GM19043 (cell line): ENCODE measurements at regions not wholly inside any gene's neighbourhood (a gene's known extent, or its start where the extent isn't known, plus 50 kb on each side); places are given as distances from the start of the nearest gene placed in this dataset.
"Not testable (repeated sequence)": the region's sequence is repeated elsewhere in the genome, so short reads cannot be mapped to it uniquely, and the experiment has no call there.

Experiments
- ATAC-seq: cut with Tn5 transposase; IDR thresholded peaks from one replicate; pipeline ENCODE4 v1.9.1; 2021; ENCODE audit warnings: low read depth; ENCODE audit not compliant: unreplicated experiment

DNA sequence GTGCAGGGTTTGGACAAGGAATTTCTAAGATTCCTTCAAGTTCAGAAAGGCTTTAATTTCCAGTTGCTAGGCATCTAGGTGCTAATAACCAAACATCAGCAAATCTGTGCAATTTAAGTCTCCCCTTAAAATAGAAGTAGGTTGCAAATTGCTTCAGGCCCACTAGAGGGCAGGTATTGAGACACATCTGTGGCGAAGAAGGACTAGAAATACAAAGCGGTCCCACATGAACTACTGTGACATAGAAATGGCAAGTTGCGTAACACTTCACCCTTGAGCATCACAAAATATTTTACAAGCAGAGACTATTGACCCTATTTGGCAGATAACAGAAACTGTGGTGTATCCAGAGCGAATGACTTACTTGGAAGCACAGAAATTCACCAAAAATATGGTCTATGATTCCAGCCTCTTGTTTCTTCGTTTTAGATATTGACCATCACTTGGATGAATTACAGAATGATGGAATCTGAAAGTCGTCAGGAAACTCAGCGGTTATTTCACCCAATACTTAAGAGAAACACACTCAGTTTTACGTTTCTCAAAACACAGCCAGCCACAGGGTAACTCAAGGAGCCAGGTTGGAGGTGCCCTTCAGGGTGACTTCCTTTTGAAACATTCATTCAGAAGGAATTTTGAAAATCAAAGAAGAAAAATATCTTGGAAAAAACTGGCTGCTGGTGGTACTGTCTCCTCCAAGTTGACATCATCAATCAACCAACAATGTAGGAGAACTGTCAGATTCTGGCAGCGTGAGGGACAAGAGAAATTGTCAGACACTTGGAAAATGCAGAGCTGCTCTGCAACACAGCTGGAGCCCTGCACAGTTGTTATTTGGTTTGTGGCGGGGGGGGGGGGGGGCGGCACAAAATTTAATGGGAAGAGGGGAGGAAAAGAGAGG lies 256.3 kb upstream of the MINDY3 start:
- ATAC-seq, result no peak

DNA sequence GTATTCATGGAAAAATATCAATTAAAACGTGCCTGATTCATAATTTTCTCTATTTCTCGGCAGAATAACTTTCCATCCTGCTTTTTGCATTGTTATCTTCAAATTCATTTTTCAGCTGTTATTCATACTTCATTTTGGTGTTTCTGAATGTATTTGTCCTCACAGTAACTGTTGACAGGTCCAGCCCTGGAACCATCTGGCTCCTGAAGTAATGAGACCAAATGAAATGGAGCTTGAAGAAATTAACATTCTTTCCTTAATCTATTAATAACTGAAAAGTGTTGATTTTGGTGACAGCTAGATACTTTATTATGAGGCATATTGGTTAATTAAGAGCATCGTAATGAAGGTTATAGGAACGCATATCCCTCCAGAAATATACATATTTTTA lies 257.0 kb upstream of the MINDY3 start:
- ATAC-seq, result no peak

DNA sequence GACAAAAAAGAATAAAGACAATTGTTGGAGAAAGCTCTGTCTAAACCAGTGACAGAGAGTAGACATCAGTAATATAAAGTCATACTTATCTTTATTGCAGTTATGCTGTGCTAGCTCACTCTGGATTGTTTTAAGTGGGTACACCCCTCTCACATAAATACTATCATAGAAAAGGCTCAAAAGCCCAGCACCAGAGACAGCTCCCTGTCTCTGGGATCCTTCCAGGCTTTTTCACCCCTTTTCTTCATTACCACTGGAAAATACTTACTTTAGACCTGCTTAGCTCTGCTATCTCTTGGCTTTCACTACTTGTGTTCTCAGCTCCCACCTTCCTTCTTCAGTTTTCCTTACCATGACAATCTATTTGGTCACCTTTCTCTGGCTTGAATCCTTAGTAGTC lies 259.1 kb upstream of the MINDY3 start:
- ATAC-seq, result no peak

DNA sequence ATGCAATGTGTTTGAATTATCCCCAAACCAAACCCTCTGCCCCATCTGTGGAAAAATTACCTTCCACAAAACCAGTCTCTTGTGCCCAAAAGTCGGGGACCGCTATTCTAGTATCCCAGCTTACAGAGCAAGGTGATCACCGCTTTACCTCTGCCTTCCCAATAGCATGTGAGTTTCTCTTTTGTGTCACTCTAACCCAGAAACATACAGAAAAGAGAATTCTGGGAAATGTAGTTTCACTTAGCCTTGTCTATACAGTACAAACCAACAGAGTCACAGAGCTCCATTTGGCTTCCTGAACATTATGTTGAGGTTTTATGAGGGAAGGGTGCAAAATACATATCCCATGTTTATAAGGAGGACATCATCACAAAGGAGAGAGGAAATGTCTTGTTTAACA lies 260.3 kb upstream of the MINDY3 start:
- no peak for ATAC-seq

DNA sequence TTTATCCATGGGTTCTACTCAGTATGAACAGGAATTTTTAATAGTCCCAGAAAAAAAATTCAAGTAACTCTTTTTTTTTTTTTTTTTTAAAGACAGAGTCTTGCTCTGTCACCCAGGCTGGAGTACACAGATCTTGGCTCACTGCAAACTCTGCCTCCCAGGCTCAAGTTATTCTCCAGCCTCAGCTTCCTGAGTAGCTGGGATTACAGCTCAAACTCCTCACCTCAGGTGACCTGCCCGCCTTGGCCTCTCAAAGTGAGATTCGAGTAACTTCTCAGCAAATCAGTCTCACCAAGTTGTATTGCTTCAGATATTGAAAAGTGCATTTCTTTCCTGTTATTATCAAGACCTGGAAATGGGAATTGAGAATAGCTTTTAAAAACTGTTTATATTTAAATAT lies 281.2 kb upstream of the MINDY3 start:
- ATAC-seq, result no peak

DNA sequence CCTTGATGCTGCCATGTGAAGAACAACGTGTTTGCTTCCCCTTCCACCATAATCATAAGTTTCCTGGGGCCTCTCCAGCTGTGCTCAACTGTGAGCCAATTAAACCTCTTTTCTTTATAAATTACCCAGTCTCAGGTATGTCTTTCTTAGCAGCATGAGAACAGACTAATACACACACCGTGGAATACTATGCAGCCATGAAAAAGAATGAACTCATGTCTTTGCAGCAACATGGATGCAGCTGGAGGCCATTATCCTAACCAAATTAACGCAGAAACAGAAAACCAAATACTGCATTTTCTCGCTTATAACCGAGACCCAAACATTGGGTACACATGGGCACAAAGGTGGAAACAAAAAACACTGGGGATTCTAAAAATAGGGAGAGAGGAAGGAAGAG lies 286.7 kb upstream of the MINDY3 start:
- no peak for ATAC-seq

DNA sequence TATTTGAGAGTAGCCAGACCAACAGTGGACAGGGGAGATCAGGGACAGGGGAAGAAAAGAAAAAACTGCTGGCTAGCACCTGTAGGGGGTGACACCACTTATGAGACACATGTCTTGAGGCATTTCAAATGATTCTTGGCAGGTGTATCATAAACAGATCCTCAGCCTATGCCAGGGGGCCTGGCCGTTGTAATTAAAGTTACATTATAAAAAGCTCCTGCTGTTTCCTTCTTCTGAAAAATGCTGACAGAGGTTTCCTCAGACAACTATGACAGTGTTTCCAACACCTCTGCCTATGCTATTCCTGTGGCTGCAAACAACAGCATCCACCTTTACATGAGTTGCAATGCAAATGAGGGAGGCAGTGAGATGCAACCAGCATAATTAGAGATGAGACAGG lies 281.0 kb upstream of the PTER start:
- no peak for ATAC-seq

DNA sequence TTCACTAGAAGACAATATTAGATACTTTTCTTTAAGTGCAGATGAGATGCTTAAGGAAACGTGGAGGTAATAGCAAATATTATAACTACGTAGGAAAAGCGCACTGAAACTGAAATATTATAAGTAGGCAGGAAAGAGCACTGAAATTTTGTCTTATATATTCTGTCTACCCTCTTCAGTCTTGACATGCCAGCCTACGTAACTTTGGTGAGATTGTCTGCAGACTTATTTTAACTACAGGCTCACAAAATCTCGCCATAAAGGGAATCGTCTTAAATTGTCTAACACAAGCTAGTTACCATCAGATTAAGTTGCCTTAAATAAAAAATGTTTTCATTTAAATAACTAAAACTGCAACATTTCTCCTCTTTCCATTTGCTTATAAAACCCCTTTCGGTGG lies 280.1 kb upstream of the PTER start:
- ATAC-seq, result no peak

DNA sequence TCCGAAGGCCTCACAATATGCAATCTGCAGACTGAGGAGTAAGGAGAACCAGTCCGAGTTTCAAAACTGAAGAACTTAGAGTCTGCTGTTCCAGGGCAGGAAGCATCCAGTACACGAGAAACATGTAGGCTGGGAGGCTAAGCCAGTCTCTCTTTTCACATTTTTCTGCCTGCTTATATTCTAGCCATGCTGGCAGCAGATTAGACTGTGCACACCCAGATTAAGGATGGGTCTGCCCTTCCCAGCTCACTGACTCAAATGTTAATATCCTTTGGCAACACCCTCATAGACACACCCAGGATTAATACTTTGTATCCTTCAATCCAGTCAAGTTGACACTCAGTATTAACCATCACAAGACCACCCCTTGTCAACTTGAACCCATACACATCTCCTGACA lies 271.7 kb upstream of the PTER start:
- ATAC-seq, result not testable (repeated sequence)

DNA sequence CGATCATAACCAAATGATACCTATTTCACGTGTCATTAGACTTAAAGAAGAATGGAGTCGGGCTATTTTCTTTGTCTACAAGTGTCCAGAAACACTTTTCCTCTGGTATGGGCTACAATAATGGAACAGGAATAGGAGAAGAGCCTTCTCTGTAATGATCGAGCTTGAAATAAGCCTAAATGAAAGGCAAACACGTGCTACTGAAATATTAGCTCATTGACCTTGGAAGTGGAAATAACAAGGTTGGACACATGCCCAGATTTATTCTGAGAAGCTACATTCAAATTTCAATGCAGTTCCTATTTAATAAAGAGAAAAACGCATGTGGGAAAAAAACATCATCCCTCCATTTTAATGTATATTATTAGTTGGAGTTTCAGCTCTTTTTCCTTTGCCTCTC lies 254.7 kb upstream of the PTER start:
- no peak for ATAC-seq

DNA sequence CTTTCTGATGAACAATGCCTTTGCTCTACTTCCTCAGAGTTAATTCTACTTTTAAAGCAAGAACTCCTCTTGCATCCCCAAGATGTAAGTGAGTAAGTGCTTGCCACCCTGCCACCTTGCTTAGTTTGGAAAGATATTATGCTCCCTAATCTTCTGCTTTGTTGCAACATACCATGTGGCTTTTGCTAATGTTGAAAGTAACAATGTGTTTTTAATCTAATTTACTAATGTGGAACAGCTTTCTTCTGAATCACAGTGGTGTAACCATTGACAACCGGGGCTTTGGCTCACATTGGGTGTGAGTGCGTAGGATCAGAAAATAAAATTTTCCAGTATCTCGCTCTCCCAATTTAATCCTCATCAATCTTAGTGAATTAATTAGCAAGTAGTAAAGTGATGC lies 254.1 kb upstream of the PTER start:
- ATAC-seq, result no peak

DNA sequence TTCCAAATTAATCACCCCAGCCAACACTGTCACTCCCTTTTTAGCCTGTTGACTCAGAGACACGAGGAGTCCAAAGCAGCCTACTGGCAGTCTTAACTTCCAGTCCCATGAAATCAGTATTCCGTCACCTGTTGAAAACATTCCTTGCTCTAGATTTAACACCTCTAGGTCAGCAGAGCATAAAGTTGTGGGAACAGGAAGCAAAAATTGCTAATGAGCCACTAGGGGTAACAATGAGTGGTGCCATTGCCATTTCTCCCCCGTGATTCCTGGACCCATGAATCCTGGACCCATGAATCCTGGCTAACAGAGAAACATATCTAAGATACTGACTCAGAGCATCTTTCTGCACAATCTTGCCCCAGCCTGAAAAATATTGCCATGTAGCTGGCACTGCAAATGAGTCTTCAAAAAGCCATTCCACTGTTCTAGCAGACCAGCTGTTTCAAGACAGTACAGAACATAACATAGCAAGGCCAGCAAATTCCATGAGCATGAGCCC lies 252.7 kb upstream of the PTER start:
- ATAC-seq, result no peak

DNA sequence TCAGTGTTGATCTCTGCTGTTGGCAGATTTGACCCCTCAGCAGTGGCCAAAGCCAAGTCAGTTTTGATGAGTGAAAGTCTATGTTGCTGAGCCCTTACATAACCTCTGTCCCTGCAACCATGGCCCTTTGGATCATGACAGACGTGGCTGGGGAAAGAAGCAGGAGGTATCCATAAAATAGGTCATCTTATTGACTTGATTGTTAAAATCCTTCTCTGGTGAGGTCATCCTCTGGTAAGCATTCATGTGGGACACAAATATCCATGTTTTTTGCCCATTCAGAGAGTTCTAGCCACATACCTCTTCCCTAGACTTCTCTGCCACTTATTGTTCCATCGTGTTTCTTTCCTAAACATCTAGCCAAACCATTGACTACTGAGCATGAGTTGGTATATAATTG lies 251.9 kb upstream of the PTER start:
- ATAC-seq, result no peak

DNA sequence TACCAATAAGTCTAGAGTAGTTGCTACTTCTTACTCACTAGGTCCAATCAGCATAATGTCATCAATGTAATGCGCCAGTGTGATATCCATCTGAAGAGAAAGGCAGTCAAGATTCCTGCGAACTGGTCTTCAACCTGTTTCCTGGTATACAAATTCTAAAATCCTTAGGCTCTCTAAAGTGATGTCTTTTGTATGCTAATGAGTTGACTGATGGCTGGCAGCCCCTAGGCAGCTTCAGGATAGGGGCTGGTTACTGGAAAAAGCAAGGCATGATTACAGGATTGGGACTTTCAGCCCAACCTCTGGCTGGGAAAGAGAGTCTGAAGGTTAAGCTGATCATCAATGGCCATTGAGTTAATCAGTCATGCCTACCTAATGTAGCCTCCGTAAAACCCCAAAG lies 250.2 kb upstream of the PTER start:
- no peak for ATAC-seq

DNA sequence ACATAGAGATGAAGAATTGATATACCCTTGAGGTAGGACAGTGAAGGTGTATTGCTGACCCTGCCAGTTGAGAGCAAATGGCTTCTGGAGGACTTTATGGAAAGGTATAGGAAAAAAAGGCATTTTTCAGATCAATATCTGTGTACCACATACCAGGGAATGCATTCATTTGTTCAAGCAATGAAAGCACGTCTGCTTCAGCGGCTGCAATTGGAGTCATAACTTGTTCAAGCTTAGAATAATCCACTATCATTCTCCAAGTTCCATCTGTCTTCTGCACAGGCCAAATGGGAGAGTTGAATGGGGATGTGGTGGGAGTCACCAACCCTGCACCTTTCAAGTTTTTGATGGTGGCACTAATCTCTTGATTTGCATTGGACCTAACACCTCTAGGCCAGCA lies 249.6 kb upstream of the PTER start:
- ATAC-seq, result no peak

DNA sequence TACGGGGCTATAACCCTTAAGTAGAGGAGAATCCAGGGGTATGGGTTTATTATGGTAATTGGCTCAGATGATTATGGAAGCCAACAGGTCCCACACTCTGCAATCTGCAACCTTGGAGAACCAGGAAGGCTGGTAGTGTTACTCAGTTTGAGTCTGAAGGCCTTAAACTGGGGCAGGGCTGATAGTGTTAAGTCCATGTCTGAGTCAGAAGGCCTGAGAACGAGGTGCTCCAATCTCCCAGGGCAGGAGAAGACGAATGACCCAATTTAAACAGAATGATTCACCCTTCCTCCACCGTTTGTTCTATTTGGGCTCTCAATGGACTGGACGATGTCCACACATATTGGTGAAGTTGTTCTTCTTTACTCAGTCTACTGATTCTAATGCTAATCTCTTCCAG lies 244.5 kb upstream of the PTER start:
- ATAC-seq, result no peak

DNA sequence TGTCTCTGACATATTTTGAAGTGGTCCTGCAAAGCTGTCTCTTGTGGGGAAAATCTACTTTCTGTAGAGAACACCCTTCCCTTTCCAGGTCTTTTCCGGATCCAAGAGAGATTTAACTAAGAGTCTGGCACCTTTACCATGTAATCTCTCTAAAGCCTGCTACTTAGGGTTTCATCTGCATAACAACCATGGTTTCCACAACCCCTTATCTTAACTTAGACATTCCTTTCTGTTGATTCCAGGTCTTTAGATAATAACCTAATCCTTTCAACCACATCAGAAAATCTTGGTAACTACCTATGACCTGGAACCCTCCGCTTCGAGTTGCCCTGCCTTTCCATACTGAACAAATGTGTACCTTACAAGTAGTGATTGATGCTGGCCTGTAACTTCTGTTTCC lies 243.6 kb upstream of the PTER start:
- ATAC-seq, result no peak

DNA sequence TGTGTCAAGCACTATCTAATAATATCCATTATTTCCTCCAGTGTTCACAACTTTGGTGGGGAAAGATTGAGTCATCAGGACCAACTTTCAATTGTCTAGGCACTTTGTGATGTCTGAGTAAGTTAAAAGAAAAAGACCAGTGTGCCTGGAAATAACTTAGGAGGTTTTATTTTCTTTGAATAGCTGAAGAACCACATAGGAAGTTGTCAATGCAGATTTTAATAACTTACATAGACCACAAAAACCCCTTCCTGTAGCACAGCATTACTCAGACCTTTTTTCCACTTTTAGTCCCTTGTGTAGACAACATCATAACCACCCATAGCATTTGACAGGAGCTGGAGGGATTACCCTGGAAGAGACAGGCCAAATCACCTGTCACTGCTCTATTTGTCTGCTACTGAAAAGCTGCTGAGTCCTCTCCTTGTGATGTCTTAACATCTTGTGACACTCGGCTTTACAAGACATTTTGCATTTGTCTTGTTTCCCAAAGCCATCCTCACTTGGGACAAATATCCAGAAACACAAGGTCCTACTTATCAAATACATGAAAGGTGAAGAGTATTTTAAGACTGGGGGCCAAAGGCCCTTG lies 241.5 kb upstream of the PTER start:
- ATAC-seq, result peak; percentile 95

DNA sequence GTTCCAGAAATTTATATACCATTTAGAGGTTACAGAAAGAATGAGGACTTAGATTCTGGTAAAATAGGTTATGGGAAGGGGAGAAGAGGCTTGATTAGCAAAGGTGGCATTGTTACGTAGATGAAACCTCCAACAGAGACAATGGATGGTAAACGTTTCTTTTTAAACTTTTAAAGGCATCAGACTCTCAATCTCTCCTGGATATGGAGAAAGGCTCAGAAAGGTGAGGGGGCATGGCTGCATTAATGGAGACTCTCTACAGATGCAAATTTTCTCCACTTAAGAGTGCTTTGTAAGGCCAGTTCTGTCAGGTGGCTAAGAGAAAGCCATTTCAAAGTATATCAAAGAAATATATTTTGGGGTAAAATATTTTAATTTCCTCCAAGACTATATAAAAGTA lies 240.9 kb upstream of the PTER start:
- no peak for ATAC-seq

DNA sequence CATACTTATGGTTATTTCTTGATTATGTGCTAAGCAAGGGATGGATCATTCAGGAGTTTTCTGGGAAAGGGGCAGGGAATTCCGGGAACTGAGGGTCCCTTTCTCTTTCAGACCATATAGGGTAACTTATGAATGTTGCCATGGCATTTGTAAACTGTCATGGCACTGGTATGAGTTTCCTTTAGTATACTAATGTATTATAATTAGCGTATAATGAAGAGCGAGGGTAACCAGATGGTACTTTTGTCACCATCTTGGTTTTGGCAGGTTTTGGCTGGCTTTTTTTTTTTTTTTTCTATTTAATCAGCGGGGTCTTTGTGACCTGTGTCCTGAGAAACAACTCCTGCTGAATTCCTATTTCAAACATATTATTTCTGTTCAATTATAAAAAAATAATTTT lies 237.6 kb upstream of the PTER start:
- no peak for ATAC-seq

DNA sequence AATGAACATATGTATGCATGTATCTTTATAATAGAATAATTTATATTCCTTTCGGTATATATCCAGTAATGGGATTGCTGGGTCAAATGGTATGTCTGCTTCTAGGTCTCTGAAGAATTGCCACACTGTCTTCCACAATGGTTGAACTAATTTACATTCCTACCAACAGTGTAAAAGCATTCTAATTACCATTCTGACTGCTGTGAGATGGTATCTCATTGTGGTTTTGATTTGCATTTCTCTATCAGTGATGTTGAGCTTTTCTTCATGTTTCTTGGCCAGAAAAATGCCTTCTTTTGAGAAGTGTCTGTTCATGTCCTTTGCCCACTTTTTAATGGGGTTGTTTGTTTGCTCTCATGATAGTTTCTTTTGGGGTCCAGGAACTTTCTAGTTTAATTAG lies 213.2 kb upstream of the PTER start:
- not testable (repeated sequence) for ATAC-seq

DNA sequence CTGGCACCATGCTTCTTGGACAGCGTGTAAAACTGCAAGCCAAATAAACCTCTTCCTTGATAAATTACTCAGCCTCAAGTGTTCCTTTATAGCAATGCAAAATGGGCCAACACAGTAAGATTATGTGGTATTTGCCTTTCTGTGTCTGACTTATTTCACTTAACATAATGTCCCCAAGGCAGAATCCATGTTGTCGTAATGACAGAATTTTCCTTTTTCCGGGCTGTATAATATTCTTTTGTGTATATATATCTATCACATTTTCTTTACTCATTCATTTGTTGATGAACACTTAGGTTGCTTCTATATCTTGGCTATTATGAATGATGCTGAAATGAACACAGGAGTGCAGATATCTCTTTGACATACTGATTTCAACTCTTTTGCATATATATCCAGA lies 209.1 kb upstream of the PTER start:
- no peak for ATAC-seq
